GM23338 (cell line): ENCODE measurements at regions not wholly inside any gene's neighbourhood (a gene's known extent, or its start where the extent isn't known, plus 50 kb on each side); places are given as distances from the start of the nearest gene placed in this dataset.

Experiments
- ATAC-seq: fragments of 200-7000 bp; cut with Tn5 transposase; 3 replicates; pipeline ENCODE4 v1.9.1; 2020
- DNase-seq: peaks from one replicate; pipeline ENCODE4 v3.0.0-alpha.2; 2015; ENCODE audit warnings: low spot score
- H2AFZ ChIP-seq: fragments of 200-600 bp; sonication (generic); 2 replicates; pipeline ENCODE4 v1.8.0; 2016; ENCODE audit warnings: antibody characterized with exemption, mild to moderate bottlenecking, moderate library complexity
- H3F3A ChIP-seq: fragments of 200-600 bp; sonication (generic); replicated peaks from 2 replicates; pipeline ENCODE4 v1.8.0; 2017; ENCODE audit warnings: antibody characterized with exemption, mixed run types, low read depth
- H3K27ac ChIP-seq: fragments of 200-600 bp; sonication (generic); 2 replicates; pipeline ENCODE4 v1.6.1; 2016; ENCODE audit warnings: low read depth
- H3K27me3 ChIP-seq: fragments of 200-600 bp; sonication (generic); 2 replicates; pipeline ENCODE4 v1.8.0; 2016; ENCODE audit warnings: mild to moderate bottlenecking, mixed run types, moderate library complexity; ENCODE audit not compliant: insufficient read depth
- H3K36me3 ChIP-seq: fragments of 200-600 bp; sonication (generic); 2 replicates; pipeline ENCODE4 v1.8.0; 2016; ENCODE audit warnings: mild to moderate bottlenecking; ENCODE audit not compliant: insufficient read depth
- H3K4me1 ChIP-seq: fragments of 200-600 bp; sonication (generic); 2 replicates; pipeline ENCODE4 v1.8.0; 2016; ENCODE audit warnings: mild to moderate bottlenecking, moderate library complexity; ENCODE audit not compliant: insufficient read depth
- H3K4me2 ChIP-seq: fragments of 200-600 bp; sonication (generic); 2 replicates; pipeline ENCODE4 v1.7.1; 2017; ENCODE audit warnings: mixed run types
- H3K4me3 ChIP-seq: fragments of 200-600 bp; sonication (generic); 2 replicates; pipeline ENCODE4 v1.6.1; 2016; ENCODE audit warnings: mixed run types
- H3K79me2 ChIP-seq: fragments of 200-600 bp; sonication (generic); replicated peaks from 2 replicates; pipeline ENCODE4 v1.8.0; 2017; ENCODE audit warnings: mild to moderate bottlenecking; ENCODE audit not compliant: insufficient read depth
- H3K9me2 ChIP-seq: fragments of 200-600 bp; sonication (generic); 2 replicates; pipeline ENCODE4 v1.8.0; 2017; ENCODE audit not compliant: insufficient read depth
- H4K20me1 ChIP-seq: fragments of 200-600 bp; sonication (generic); replicated peaks from 2 replicates; pipeline ENCODE4 v1.8.0; 2017; ENCODE audit warnings: mild to moderate bottlenecking; ENCODE audit not compliant: insufficient read depth
- H3K27ac Mint-ChIP-seq: 2 replicates; pipeline ENCODE4 v1.8.0; 2020; ENCODE audit warnings: inconsistent platforms, mild to moderate bottlenecking, moderate library complexity, mixed read lengths
- H3K27me3 Mint-ChIP-seq: 3 replicates; pipeline ENCODE4 v1.8.0; 2022; ENCODE audit warnings: low read depth, mild to moderate bottlenecking, moderate library complexity, mixed read lengths, inconsistent platforms; ENCODE audit not compliant: insufficient read depth, poor library complexity
- H3K36me3 Mint-ChIP-seq: 3 replicates; pipeline ENCODE4 v1.8.0; 2021; ENCODE audit warnings: low read depth, mild to moderate bottlenecking, inconsistent platforms, moderate library complexity, mixed read lengths
- H3K4me1 Mint-ChIP-seq: 3 replicates; pipeline ENCODE4 v1.8.0; 2020; ENCODE audit warnings: mild to moderate bottlenecking, inconsistent platforms, mixed read lengths
- H3K4me3 Mint-ChIP-seq: 3 replicates; pipeline ENCODE4 v1.8.0; 2021; ENCODE audit warnings: moderate library complexity, mild to moderate bottlenecking, inconsistent platforms, mixed read lengths
- H3K9me3 Mint-ChIP-seq: 3 replicates; pipeline ENCODE4 v1.8.0; 2020; ENCODE audit warnings: moderate library complexity, mild to moderate bottlenecking, inconsistent platforms, mixed read lengths
- CREB1 ChIP-seq: fragments of 250-450 bp; sonication (Bioruptor Pico); IDR thresholded peaks from 2 replicates; pipeline ENCODE4 v1.5.0; 2020; ENCODE audit warnings: low read depth, mild to moderate bottlenecking, moderate library complexity
- EZH2phosphoT487 ChIP-seq: fragments of 200-600 bp; sonication (generic); IDR thresholded peaks from one replicate; pipeline ENCODE4 v1.8.1; 2018; ENCODE audit warnings: antibody characterized with exemption; ENCODE audit not compliant: unreplicated experiment
- NANOG ChIP-seq: IDR thresholded peaks from 2 replicates; pipeline ENCODE4 v1.6.1; 2016; ENCODE audit warnings: antibody characterized with exemption, borderline replicate concordance
- STAT1 ChIP-seq: IDR thresholded peaks from one replicate; pipeline ENCODE4 v1.6.1; 2016; ENCODE audit warnings: antibody characterized with exemption; ENCODE audit not compliant: unreplicated experiment
- ZNF331 ChIP-seq: fragments of 250-450 bp; sonication (Bioruptor Pico); IDR thresholded peaks from 2 replicates; pipeline ENCODE4 v1.5.0; 2020; ENCODE audit warnings: low read depth, mild to moderate bottlenecking, moderate library complexity
- TF ChIP-seq, protein P1 (sequence below): fragments of 250-450 bp; sonication (Bioruptor Pico); IDR thresholded peaks from 2 replicates; pipeline ENCODE4 v1.5.0; 2020; ENCODE audit warnings: mild to moderate bottlenecking, moderate library complexity

DNA sequence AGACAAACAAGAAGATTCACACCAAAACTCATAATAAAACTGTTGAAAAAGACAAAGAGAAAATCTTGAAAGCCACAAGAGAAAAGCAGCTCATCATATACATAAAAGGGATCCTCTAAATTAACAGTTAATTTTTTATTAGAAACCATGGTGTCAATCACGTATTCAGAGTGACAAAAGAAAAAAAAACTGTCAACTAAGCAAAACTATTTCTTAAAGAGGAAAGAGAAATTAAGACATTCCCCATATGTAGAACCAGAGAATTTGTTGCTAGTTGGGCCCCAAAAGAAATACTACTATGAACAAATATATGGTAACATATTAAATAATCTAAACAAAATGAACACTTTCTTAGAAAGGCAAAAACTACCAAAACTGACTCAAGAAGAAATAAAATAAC, 74.3 kb upstream of the TENT5A start:
- Histone ChIP-seq H3K4me2 (no peak overlapping the region), H3K4me1 (no peaks in the 10 kb centered on the region), H3K27me3 (no peaks in the 10 kb centered on the region), H3F3A (no peaks in the 10 kb centered on the region), H4K20me1 (no peaks in the 10 kb centered on the region), H3K36me3 (no peaks in the 10 kb centered on the region), H3K4me3 (no peak overlapping the region), H3K27ac (no peak overlapping the region), H2AFZ (no peak overlapping the region), H3K9me2 (no peaks in the 10 kb centered on the region), H3K79me2 (no peaks in the 10 kb centered on the region)
- Mint-ChIP-seq H3K27ac (no peak overlapping the region), H3K36me3 (no peaks in the 10 kb centered on the region), H3K9me3 (no peaks in the 10 kb centered on the region), H3K4me1 (no peaks in the 10 kb centered on the region), H3K4me3 (no peak overlapping the region), H3K27me3 (no peaks in the 10 kb centered on the region)
- DNase-seq (no peak), ATAC-seq (no peak)
- TF ChIP-seq ZNF331: no peak
- no peak for TF ChIP-seq EZH2phosphoT487
- TF ChIP-seq, protein P1, sequence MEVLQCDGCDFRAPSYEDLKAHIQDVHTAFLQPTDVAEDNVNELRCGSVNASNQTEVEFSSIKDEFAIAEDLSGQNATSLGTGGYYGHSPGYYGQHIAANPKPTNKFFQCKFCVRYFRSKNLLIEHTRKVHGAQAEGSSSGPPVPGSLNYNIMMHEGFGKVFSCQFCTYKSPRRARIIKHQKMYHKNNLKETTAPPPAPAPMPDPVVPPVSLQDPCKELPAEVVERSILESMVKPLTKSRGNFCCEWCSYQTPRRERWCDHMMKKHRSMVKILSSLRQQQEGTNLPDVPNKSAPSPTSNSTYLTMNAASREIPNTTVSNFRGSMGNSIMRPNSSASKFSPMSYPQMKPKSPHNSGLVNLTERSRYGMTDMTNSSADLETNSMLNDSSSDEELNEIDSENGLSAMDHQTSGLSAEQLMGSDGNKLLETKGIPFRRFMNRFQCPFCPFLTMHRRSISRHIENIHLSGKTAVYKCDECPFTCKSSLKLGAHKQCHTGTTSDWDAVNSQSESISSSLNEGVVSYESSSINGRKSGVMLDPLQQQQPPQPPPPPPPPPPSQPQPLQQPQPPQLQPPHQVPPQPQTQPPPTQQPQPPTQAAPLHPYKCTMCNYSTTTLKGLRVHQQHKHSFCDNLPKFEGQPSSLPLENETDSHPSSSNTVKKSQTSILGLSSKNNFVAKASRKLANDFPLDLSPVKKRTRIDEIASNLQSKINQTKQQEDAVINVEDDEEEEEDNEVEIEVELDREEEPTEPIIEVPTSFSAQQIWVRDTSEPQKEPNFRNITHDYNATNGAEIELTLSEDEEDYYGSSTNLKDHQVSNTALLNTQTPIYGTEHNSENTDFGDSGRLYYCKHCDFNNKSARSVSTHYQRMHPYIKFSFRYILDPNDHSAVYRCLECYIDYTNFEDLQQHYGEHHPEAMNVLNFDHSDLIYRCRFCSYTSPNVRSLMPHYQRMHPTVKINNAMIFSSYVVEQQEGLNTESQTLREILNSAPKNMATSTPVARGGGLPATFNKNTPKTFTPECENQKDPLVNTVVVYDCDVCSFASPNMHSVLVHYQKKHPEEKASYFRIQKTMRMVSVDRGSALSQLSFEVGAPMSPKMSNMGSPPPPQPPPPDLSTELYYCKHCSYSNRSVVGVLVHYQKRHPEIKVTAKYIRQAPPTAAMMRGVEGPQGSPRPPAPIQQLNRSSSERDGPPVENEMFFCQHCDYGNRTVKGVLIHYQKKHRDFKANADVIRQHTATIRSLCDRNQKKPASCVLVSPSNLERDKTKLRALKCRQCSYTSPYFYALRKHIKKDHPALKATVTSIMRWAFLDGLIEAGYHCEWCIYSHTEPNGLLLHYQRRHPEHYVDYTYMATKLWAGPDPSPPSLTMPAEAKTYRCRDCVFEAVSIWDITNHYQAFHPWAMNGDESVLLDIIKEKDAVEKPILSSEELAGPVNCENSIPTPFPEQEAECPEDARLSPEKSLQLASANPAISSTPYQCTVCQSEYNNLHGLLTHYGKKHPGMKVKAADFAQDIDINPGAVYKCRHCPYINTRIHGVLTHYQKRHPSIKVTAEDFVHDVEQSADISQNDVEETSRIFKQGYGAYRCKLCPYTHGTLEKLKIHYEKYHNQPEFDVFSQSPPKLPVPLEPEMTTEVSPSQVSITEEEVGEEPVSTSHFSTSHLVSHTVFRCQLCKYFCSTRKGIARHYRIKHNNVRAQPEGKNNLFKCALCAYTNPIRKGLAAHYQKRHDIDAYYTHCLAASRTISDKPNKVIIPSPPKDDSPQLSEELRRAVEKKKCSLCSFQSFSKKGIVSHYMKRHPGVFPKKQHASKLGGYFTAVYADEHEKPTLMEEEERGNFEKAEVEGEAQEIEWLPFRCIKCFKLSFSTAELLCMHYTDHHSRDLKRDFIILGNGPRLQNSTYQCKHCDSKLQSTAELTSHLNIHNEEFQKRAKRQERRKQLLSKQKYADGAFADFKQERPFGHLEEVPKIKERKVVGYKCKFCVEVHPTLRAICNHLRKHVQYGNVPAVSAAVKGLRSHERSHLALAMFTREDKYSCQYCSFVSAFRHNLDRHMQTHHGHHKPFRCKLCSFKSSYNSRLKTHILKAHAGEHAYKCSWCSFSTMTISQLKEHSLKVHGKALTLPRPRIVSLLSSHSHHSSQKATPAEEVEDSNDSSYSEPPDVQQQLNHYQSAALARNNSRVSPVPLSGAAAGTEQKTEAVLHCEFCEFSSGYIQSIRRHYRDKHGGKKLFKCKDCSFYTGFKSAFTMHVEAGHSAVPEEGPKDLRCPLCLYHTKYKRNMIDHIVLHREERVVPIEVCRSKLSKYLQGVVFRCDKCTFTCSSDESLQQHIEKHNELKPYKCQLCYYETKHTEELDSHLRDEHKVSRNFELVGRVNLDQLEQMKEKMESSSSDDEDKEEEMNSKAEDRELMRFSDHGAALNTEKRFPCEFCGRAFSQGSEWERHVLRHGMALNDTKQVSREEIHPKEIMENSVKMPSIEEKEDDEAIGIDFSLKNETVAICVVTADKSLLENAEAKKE: no peak
- TF ChIP-seq CREB1 (CRISPR knock-in tag): no peak
- TF ChIP-seq NANOG: no peak
- TF ChIP-seq STAT1: no peak

DNA sequence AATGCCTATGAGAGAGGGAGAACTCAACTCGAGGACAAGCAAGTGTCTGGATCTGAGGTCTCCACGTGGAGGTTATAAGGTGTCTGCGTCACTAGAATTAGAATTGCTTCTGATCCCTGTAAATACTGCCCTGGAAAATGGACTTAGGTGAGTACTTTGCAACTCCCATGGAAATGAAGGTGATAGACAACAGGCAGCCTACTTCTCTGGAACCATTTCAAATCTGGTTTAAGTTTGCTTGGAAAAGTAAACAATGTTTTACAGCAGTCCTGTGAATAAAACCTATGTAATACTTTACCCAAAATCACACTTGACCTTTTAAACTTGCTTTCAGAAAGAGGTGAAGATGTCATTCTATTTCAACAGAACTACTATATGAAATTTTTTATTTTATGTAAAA, 70.1 kb upstream of the TENT5A start:
- H3K27me3 Mint-ChIP-seq: peaks cover 2% of the 10 kb centered on the region
- Histone ChIP-seq H3K27me3 (no peaks in the 10 kb centered on the region), H3F3A (no peaks in the 10 kb centered on the region), H3K4me1 (peaks cover 5% of the 10 kb centered on the region; the same call in 1 of the 2 replicates), H4K20me1 (no peaks in the 10 kb centered on the region), H3K4me3 (no peak overlapping the region), H3K36me3 (no peaks in the 10 kb centered on the region), H3K4me2 (no peak overlapping the region), H3K79me2 (no peaks in the 10 kb centered on the region), H2AFZ (no peak overlapping the region), H3K9me2 (no peaks in the 10 kb centered on the region), H3K27ac (no peak overlapping the region)
- no peaks in the 10 kb centered on the region for H3K9me3 Mint-ChIP-seq
- DNase-seq (no peak), ATAC-seq (no peak)
- H3K4me3 Mint-ChIP-seq: no peak overlapping the region
- no peaks in the 10 kb centered on the region for H3K36me3 Mint-ChIP-seq
- H3K4me1 Mint-ChIP-seq: no peaks in the 10 kb centered on the region
- H3K27ac Mint-ChIP-seq: no peak overlapping the region
- TF ChIP-seq STAT1: no peak
- no peak for TF ChIP-seq ZNF331
- TF ChIP-seq, protein P1: no peak
